ENCODE measurements at regions not wholly inside any gene's neighbourhood (a gene's known extent, or its start where the extent isn't known, plus 50 kb on each side); places are given as distances from the start of the nearest gene placed in this dataset.

- no peak for DNase-seq (ENCODE audit: low read depth)
Observed at GRCh38 chr5:118052503-118052902, 935.8 kb downstream of the DTWD2 start.

DNA sequence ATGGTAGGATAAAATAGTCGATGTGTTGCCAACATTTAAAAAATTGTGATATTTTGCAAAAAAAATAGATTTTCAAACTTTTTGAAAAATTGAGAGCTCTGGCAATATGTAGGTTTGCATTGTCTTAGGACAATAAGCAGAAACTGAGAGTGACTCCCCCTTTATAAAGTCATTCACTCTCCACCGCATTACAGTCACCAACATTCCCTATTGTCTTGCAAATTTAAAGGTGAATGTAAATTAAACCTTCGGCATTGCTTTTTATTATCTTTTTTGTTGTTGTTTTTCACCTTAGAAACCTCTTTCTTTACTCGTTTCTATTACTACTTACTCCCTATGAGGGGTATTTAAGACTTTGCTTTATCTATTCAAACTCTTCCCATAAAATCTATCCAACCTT is 944.2 kb downstream of the DTWD2 start:
- DNase-seq (ENCODE audit: low read depth), result no peak

GRCh38 chr5:118043531-118043930 is 944.8 kb downstream of the DTWD2 start:
- DNase-seq (ENCODE audit: low read depth), result no peak

DNA sequence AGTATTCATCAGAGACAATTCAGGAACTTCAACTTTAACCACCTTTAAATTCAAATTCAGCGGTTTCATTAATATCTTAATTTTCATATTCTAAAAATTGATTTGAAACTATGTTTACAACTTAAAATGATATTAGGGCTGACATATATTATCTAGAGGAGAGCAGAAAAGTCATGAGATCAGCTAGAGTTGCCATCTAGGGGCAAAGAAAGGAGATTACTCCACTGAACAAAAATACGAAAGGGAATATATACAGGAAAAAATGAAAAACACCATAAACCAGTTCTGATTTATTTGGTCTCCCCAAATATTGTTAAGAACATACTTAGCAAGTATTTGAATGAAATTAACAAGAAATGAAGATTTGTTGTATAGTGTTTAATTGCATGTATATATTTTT is 946.3 kb downstream of the DTWD2 start:
- no peak for DNase-seq (ENCODE audit: low read depth)

DNA sequence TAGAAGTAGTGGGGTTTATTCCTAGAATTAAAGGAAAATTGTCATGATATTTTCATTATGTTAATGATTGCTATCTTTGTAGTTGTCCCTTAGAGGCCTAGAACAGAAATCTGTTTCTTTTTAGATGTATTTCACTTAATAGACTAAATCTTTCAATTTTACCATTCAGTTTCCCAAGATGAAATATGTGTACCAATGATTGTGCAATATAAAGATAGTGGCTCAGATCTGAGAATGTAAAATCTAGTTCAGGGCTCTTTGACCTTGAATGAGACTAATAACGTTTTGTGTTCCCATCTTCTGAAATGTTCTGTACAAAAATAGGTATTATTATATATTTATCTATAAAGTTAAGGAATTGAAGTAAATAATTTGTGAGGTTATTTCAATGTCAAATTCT is 947.9 kb downstream of the DTWD2 start:
- DNase-seq (ENCODE audit: low read depth), result no peak

- DNase-seq (ENCODE audit: low read depth), result no peak
Observed at GRCh38 chr5:118033686-118034338, 954.5 kb downstream of the DTWD2 start.

GRCh38 chr5:118029807-118030206 is 958.5 kb downstream of the DTWD2 start:
- no peak for DNase-seq (ENCODE audit: low read depth)

- DNase-seq (ENCODE audit: low read depth), result no peak
Observed at GRCh38 chr5:118022062-118022461, 966.3 kb downstream of the DTWD2 start.

- DNase-seq (ENCODE audit: low read depth), result no peak
Observed at GRCh38 chr5:118017536-118017935, 970.8 kb downstream of the DTWD2 start.

DNA sequence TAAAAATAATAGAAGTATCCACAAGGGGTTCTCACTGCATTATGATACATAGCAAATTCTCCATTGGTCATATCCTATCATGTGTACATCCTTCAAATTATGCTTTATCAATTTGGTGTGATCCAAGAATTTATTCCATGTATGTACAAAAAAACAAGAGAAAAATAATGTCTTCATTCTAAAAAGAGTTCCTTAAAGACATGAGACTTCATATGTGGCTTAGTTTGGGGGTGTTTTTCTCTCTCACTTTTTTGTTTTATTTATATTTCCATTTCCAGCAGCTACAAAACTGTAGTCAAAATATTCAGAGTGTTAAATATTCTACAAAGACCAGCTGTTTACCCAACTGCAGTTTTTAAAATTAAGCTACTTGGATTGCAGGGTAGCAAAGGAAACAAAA is 972.0 kb downstream of the DTWD2 start:
- DNase-seq (ENCODE audit: low read depth), result no peak

DNA sequence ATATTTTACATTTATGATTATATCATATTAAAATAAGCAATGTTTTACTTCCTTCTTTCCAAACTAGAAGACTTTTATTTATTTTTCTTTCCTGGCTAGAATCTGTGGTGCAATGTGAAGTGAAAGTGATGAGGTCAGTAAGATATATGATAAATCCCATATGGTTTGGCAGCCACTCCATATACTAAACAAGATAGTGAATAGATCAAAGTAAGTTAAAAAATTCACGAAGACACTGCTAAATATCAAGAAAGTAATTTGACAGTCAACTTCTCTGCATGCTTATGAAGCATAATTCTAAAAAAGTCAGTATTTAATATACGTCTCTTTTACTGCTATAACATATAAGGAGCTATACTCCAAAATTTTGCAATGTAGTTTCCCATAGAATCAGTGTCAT is 972.8 kb downstream of the DTWD2 start:
- no peak for DNase-seq (ENCODE audit: low read depth)

GRCh38 chr5:118009741-118010297 is 978.5 kb downstream of the DTWD2 start:
- DNase-seq (ENCODE audit: low read depth), result no peak

GRCh38 chr5:118008779-118009178 is 979.6 kb downstream of the DTWD2 start:
- no peak for DNase-seq (ENCODE audit: low read depth)

GRCh38 chr5:118007262-118007661 is 981.1 kb downstream of the DTWD2 start:
- no peak for DNase-seq (ENCODE audit: low read depth)

- DNase-seq (ENCODE audit: low read depth), result no peak
Observed at GRCh38 chr5:118006219-118006618, 982.1 kb downstream of the DTWD2 start.

- no peak for DNase-seq (ENCODE audit: low read depth)
Observed at GRCh38 chr5:117999939-118000549, 988.3 kb downstream of the DTWD2 start.

GRCh38 chr5:117982691-117983090 is 1005.7 kb downstream of the DTWD2 start:
- DNase-seq (ENCODE audit: low read depth), result no peak

DNA sequence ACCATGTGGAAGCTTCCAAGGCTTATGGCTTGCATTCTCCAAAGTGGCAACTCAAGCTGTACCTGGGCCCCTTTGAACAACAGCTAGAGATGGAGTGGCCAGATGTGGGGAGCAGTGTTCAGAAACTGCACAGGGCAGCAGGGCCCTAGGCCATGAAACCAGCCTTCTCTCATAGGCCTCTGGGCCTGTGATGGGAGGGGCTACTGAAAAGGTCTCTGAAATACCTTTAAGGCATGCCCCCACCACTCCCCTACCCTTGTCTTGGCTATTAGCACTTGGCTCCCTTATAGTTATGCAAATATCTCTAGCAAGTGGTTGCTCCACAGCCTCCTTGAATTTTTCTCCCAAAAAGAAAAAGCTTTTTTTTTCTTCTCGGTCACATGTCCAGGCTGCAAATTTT is 1014.6 kb downstream of the DTWD2 start:
- DNase-seq (ENCODE audit: low read depth), result no peak

DNA sequence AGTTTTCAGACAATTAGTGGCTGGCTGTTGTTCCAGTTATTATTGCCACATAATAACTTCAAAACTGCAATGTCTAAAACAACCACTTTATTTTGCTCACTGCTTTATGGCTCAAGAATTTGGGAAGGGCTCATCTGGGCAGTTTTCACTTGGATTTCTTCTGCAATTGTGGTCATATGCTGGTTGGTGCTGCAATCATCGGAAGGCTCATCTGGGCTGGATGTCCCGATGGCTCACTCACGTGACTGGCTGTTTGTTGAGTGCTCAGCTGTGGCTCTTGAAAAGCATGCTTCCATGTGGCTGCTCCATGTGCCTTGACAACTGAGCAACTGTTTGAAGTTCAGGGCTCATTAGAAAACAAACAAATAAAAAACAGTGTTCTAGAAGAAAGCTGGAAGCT is 1032.5 kb downstream of the DTWD2 start:
- DNase-seq (ENCODE audit: low read depth), result no peak

GRCh38 chr5:117954331-117954730 is 1034.0 kb downstream of the DTWD2 start:
- DNase-seq (ENCODE audit: low read depth), result no peak

DNA sequence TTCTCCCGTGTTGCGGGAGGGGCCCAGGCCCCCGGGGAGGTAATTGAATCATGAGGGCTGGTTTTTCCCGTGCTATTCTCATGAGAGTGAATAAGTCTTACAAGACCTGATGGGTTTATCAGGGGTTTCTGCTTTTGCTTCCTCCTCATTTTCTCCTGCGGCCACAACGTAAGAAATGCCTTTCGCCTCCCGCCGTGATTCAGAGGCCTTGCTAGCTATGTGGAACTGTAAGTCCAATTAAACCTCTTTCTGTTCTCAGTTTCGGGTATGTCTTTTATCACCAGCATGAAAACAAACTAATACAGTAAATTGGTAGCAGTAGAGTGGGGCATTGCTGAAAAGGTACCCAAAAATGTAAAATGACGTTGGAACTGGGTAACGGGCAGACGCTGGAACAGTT is 1035.1 kb downstream of the DTWD2 start:
- no peak for DNase-seq (ENCODE audit: low read depth)

GRCh38 chr5:117947836-117948235 is 1040.5 kb downstream of the DTWD2 start:
- DNase-seq (ENCODE audit: low read depth), result no peak

DNA sequence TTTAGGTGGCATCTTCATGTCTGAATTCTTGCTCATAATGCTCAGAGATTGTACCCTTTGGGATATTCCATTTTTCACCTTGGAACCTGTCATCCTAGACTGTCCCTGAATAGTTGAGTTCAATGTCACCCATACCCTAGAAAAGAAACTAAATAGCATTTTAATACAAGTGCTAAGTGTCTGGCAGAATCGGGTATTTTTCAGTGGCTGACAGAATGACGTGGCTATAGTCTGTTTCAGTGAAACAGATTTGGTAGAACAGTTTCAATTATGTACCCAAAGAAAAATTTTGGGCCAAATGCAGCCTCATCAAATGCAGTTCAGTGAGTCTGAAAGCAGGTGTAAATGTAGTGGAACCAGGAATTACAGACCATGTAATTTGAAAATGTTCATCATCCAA is 1041.2 kb downstream of the DTWD2 start:
- DNase-seq (ENCODE audit: low read depth), result no peak

DNA sequence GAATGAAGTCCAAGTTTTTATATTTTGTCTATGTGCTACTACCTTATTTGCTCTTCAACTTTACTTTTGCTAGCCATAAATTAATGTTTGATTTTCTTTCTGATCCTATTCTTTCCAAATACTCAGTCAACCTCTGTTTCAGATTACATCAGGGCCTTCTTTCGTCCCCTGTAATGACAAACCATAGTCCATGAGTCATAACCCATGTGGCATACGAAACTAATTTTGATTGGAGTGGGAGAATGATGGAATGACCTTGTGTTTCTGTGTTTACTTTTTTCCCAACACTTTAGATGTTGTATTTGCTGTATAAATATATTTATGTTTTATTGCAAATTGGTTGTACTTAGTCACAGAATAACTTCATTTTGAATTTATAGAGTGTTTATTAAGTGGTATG is 1043.1 kb downstream of the DTWD2 start:
- DNase-seq (ENCODE audit: low read depth), result no peak
